ENCODE measurements at regions not wholly inside any gene's neighbourhood (a gene's known extent, or its start where the extent isn't known, plus 50 kb on each side); places are given as distances from the start of the nearest gene placed in this dataset.

- Mint-ChIP-seq H3K27ac (no peak overlapping the region), H3K4me3 (no peak overlapping the region), H3K27me3 (ENCODE audit: insufficient read depth, low read depth, poor library complexity) (peaks cover 1% of the 10 kb centered on the region), H3K36me3 (ENCODE audit: low read depth) (peaks cover 10% of the 10 kb centered on the region; the same call in 2 of the 3 replicates), H3K9me3 (peaks cover 21% of the 10 kb centered on the region), H3K4me1 (no peaks in the 10 kb centered on the region; the same call in 2 of the 3 replicates)
- DNase-seq (ENCODE audit: low spot score) (no peak), ATAC-seq (no peak)
- no peaks in the 10 kb centered on the region for H3F3A ChIP-seq (replicated peaks; ENCODE audit: low read depth)
- no peak for TF ChIP-seq CTCF (conservative IDR thresholded peaks at IDR 0.05; ENCODE audit: low read depth in 2 of 2)
- no peaks in the 10 kb centered on the region for H4K20me1 ChIP-seq (replicated peaks; ENCODE audit: insufficient read depth)
- H2AFZ ChIP-seq, result no peak overlapping the region
- H3K4me3 ChIP-seq, result no peak overlapping the region
- no peaks in the 10 kb centered on the region for H3K9me2 ChIP-seq (ENCODE audit: insufficient read depth)
- H3K79me2 ChIP-seq (replicated peaks; ENCODE audit: insufficient read depth), result no peaks in the 10 kb centered on the region
- no peak overlapping the region for H3K27ac ChIP-seq (ENCODE audit: low read depth)
- no peak overlapping the region for H3K4me2 ChIP-seq
- no peaks in the 10 kb centered on the region for H3K27me3 ChIP-seq (ENCODE audit: insufficient read depth)
- no peaks in the 10 kb centered on the region for H3K36me3 ChIP-seq (ENCODE audit: insufficient read depth)
- no peaks in the 10 kb centered on the region for H3K4me1 ChIP-seq (ENCODE audit: insufficient read depth)
Measured at GRCh38 chr6:170471491-170471890, 81.6 kb downstream of the PSMB1 start.

- Histone ChIP-seq H2AFZ (no peak overlapping the region), H3K36me3 (ENCODE audit: insufficient read depth) (no peaks in the 10 kb centered on the region), H3F3A (replicated peaks; ENCODE audit: low read depth) (0 out of 2 replicates have a peak, but pooled peaks cover 2% of the 10 kb centered on the region), H3K27me3 (ENCODE audit: insufficient read depth) (no peaks in the 10 kb centered on the region), H3K27ac (ENCODE audit: low read depth) (no peak overlapping the region), H3K9me2 (ENCODE audit: insufficient read depth) (no peaks in the 10 kb centered on the region), H3K4me3 (no peak overlapping the region), H3K4me1 (ENCODE audit: insufficient read depth) (no peaks in the 10 kb centered on the region), H4K20me1 (replicated peaks; ENCODE audit: insufficient read depth) (no peaks in the 10 kb centered on the region), H3K4me2 (no peak overlapping the region), H3K79me2 (replicated peaks; ENCODE audit: insufficient read depth) (no peaks in the 10 kb centered on the region)
- Mint-ChIP-seq H3K9me3 (peaks cover 24% of the 10 kb centered on the region), H3K36me3 (ENCODE audit: low read depth) (peaks cover 12% of the 10 kb centered on the region; the same call in 2 of the 3 replicates), H3K27me3 (ENCODE audit: insufficient read depth, low read depth, poor library complexity) (peaks cover 2% of the 10 kb centered on the region), H3K27ac (no peak overlapping the region), H3K4me3 (no peak overlapping the region), H3K4me1 (no peaks in the 10 kb centered on the region; the same call in 2 of the 3 replicates)
- DNase-seq (ENCODE audit: low spot score) (no peak), ATAC-seq (no peak)
- TF ChIP-seq REST (IDR thresholded peaks at IDR 0.05; ENCODE audit: unreplicated experiment) (no peak), ZNF114 (CRISPR knock-in tag; IDR thresholded peaks at IDR 0.05) (no peak), NANOG (IDR thresholded peaks at IDR 0.05; ENCODE audit: borderline replicate concordance) (no peak), CREB1 (CRISPR knock-in tag; IDR thresholded peaks at IDR 0.05; ENCODE audit: low read depth) (no peak), ZNF331 (CRISPR knock-in tag; IDR thresholded peaks at IDR 0.05; ENCODE audit: low read depth) (no peak), STAT1 (IDR thresholded peaks at IDR 0.05; ENCODE audit: unreplicated experiment) (no peak), ETS1 (IDR thresholded peaks at IDR 0.05) (no peak), POLR2AphosphoS5 (IDR thresholded peaks at IDR 0.05; ENCODE audit: low read depth) (no peak), ZNF462 (CRISPR knock-in tag; IDR thresholded peaks at IDR 0.05) (no peak)
Measured at GRCh38 chr6:170470734-170471133, 82.4 kb downstream of the PSMB1 start.

Measured in GM23338 (cell line).